CD14-positive monocyte (primary cell): ENCODE measurements at regions not wholly inside any gene's neighbourhood (a gene's known extent, or its start where the extent isn't known, plus 50 kb on each side); places are given as distances from the start of the nearest gene placed in this dataset.

Experiments
- DNase-seq, 3 donors: peaks; one replicate each; pipeline ENCODE4 v3.0.0-alpha.2; 2011 to 2022
- H2AFZ ChIP-seq: 2 replicates; pipeline ENCODE4 v1.6.0; 2012; ENCODE audit warnings: mild to moderate bottlenecking, low read depth, low read length, inconsistent platforms; ENCODE audit not compliant: insufficient read depth, poor library complexity, severe bottlenecking
- H3K27ac ChIP-seq, 2 donors: 1 replicate in 1 of 2; 2 replicates in 1 of 2; pipeline ENCODE4 v1.5.1; 2012 to 2013; ENCODE audit warnings: low read length in 2 of 2, control low read depth in 1 of 2, inconsistent platforms in 1 of 2, low read depth in 1 of 2, mild to moderate bottlenecking in 1 of 2
- H3K27me3 ChIP-seq, 2 donors: one replicate each; pipeline versions ENCODE4 v1.6.0 to v1.6.1; 2011 to 2013; ENCODE audit warnings: low read length in 2 of 2; ENCODE audit not compliant: control insufficient read depth in 2 of 2, insufficient read depth in 2 of 2
- H3K36me3 ChIP-seq, 2 donors: replicated peaks in 1 of 2; 1 replicate in 1 of 2; 2 replicates in 1 of 2; pipeline versions ENCODE4 v1.5.1 to v1.6.1; 2012 to 2013; ENCODE audit warnings: low read length in 2 of 2, control low read depth in 1 of 2, inconsistent platforms in 1 of 2, mild to moderate bottlenecking in 1 of 2; ENCODE audit not compliant: insufficient read depth in 2 of 2, control insufficient read depth in 1 of 2
- H3K4me1 ChIP-seq, 2 donors: 1 replicate in 1 of 2; 2 replicates in 1 of 2; pipeline versions ENCODE4 v1.5.1 to v1.6.1; 2012 to 2013; ENCODE audit warnings: low read length in 2 of 2, control low read depth in 1 of 2, inconsistent platforms in 1 of 2, mild to moderate bottlenecking in 1 of 2, moderate library complexity in 1 of 2; ENCODE audit not compliant: insufficient read depth in 2 of 2, control insufficient read depth in 1 of 2
- H3K4me2 ChIP-seq: replicated peaks from 2 replicates; pipeline ENCODE3; 2012; ENCODE audit warnings: low read length, moderate library complexity, mild to moderate bottlenecking; ENCODE audit not compliant: poor library complexity, severe bottlenecking; ENCODE audit errors: extremely low read depth
- H3K4me3 ChIP-seq, 3 experiments: fragments of 200-600 bp in 1 of 3; sonication (generic) in 1 of 3; replicated peaks in 1 of 3; 1 replicate in 2 of 3; 2 replicates in 1 of 3; pipeline ENCODE4 v1.5.1; 2011 to 2013; ENCODE audit warnings: low read length in 3 of 3, mild to moderate bottlenecking in 3 of 3, control low read depth in 2 of 3, low read depth in 2 of 3, inconsistent platforms in 1 of 3, moderate library complexity in 1 of 3
- H3K79me2 ChIP-seq: 2 replicates; pipeline ENCODE4 v1.6.0; 2012; ENCODE audit warnings: mild to moderate bottlenecking, control low read depth, inconsistent platforms, low read length, moderate library complexity; ENCODE audit not compliant: insufficient read depth
- H3K9ac ChIP-seq: 2 replicates; pipeline ENCODE4 v1.6.0; 2017; ENCODE audit warnings: low read length, mild to moderate bottlenecking; ENCODE audit not compliant: insufficient read depth, poor library complexity, severe bottlenecking
- H3K9me3 ChIP-seq, 2 donors: replicated peaks in 1 of 2; 1 replicate in 1 of 2; 2 replicates in 1 of 2; pipeline versions ENCODE4 v1.5.1 to v1.6.1; 2012 to 2013; ENCODE audit warnings: low read length in 2 of 2, control low read depth in 1 of 2; ENCODE audit not compliant: control insufficient read depth in 1 of 2, insufficient read depth in 1 of 2
- H4K20me1 ChIP-seq: 2 replicates; pipeline ENCODE4 v1.6.0; 2012; ENCODE audit warnings: mild to moderate bottlenecking, low read length, control low read depth, moderate library complexity; ENCODE audit not compliant: insufficient read depth
- H3K27ac Mint-ChIP-seq, 7 donors: one replicate each; pipeline ENCODE4 v1.8.0; 2020; ENCODE audit warnings: mild to moderate bottlenecking in 7 of 7, mixed read lengths in 7 of 7, moderate library complexity in 6 of 7, inconsistent platforms in 2 of 7
- H3K27me3 Mint-ChIP-seq, 3 donors: one replicate each; pipeline ENCODE4 v1.8.0; 2021 to 2022; ENCODE audit warnings: low read depth in 3 of 3, mild to moderate bottlenecking in 3 of 3, mixed read lengths in 3 of 3, moderate library complexity in 3 of 3, inconsistent platforms in 1 of 3
- H3K36me3 Mint-ChIP-seq, 2 donors: one replicate each; pipeline ENCODE4 v1.8.0; 2020; ENCODE audit warnings: mixed read lengths in 2 of 2, inconsistent platforms in 1 of 2, mild to moderate bottlenecking in 1 of 2
- H3K4me1 Mint-ChIP-seq: one replicate; pipeline ENCODE4 v1.8.0; 2020; ENCODE audit warnings: mild to moderate bottlenecking, mixed read lengths
- H3K4me3 Mint-ChIP-seq, 2 donors: one replicate each; pipeline ENCODE4 v1.8.0; 2020; ENCODE audit warnings: mild to moderate bottlenecking in 2 of 2, mixed read lengths in 2 of 2, moderate library complexity in 1 of 2
- H3K9me3 Mint-ChIP-seq, 7 donors: one replicate each; pipeline ENCODE4 v1.8.0; 2020 to 2022; ENCODE audit warnings: mixed read lengths in 7 of 7, mild to moderate bottlenecking in 6 of 7, moderate library complexity in 6 of 7, inconsistent platforms in 2 of 7
- WGBS: methylation state at CpG from one replicate; pipeline ENCODE4 v1.1.5; 2013; ENCODE audit warnings: missing lambda C conversion rate; ENCODE audit not compliant: insufficient coverage; 5-methylcytosine and 5-hydroxymethylcytosine counted together
- intact Hi-C, 2 donors: fragments of 100-400 bp; cut with micrococcal nuclease; formaldehyde crosslinking; loops; one replicate each; pipeline versions ENCODE4 v1.15.0 to v1.15.1; 2023
- TF ChIP-seq, protein P1 (sequence below): fragments of 200-600 bp; IDR thresholded peaks from one replicate; pipeline ENCODE4 v1.8.0; 2022; ENCODE audit warnings: antibody characterized with exemption, mild to moderate bottlenecking

DNA sequence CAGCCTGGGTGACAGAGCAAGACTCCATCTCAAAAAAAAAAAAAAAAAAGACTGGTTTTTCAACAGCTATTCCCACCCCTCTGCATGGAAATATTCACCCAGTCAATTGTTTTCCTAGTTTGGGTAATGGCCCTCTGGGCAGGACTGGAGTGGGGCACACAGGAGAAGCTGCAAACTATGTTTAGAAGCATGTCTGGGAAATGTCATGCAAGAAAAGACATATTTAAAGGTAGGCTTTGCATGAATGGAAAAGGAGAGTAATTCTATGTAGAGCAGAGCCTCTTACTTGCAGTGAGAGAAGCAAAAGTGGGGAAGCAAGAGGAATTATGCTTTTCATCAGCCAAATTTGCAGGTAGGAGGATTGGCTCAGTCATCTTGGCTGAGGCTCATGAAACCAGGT lies 276.5 kb upstream of the PLEKHG7 start:
- intact Hi-C loops, result no loop called here
- Mint-ChIP-seq H3K27ac (no peak overlapping the region), H3K4me3 (no peak overlapping the region), H3K4me1 (peaks cover 4% of the 10 kb centered on the region), H3K27me3 (peaks cover 0 to 4% (median 0%) of the 10 kb centered on the region in 3 donors), H3K36me3 (no peaks in the 10 kb centered on the region), H3K9me3 (peaks cover 0 to 11% (median 0%) of the 10 kb centered on the region in 7 donors)
- no peaks in the 10 kb centered on the region for H3K27me3 ChIP-seq
- no peaks in the 10 kb centered on the region for H3K36me3 ChIP-seq
- H3K4me2 ChIP-seq, result no peak overlapping the region
- no peaks in the 10 kb centered on the region for H3K9me3 ChIP-seq
- no peak overlapping the region for H2AFZ ChIP-seq
- no peak overlapping the region for H3K27ac ChIP-seq
- TF ChIP-seq, protein P1, sequence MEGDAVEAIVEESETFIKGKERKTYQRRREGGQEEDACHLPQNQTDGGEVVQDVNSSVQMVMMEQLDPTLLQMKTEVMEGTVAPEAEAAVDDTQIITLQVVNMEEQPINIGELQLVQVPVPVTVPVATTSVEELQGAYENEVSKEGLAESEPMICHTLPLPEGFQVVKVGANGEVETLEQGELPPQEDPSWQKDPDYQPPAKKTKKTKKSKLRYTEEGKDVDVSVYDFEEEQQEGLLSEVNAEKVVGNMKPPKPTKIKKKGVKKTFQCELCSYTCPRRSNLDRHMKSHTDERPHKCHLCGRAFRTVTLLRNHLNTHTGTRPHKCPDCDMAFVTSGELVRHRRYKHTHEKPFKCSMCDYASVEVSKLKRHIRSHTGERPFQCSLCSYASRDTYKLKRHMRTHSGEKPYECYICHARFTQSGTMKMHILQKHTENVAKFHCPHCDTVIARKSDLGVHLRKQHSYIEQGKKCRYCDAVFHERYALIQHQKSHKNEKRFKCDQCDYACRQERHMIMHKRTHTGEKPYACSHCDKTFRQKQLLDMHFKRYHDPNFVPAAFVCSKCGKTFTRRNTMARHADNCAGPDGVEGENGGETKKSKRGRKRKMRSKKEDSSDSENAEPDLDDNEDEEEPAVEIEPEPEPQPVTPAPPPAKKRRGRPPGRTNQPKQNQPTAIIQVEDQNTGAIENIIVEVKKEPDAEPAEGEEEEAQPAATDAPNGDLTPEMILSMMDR, result no peak
- no peak overlapping the region for H3K9ac ChIP-seq
- no peak for DNase-seq
- H3K4me1 ChIP-seq, result peaks cover 0 to 3% of the 10 kb centered on the region in 2 donors
- H4K20me1 ChIP-seq, result no peaks in the 10 kb centered on the region
- H3K79me2 ChIP-seq, result no peaks in the 10 kb centered on the region
- no peak overlapping the region for H3K4me3 ChIP-seq

DNA sequence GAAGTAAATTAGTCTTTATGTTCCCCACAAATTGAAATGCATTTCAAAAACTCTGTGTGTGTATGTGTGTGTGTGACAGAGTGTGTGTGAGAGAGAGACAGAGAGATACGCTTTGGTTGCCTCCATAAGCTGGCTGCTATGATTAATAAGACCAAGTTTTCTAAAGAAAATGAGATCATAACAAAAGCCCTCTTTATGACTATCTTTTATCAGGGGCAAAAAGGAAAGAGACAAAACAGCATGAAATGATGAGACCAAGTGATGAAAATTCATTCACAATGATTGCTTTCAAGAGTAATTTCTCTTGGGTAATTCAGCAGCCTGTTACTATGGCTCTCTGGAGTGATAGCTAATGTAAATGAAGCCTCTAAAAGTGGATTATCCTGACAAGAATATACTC lies 277.6 kb upstream of the PLEKHG7 start:
- H3K27ac Mint-ChIP-seq, result no peak overlapping the region
- no peaks in the 10 kb centered on the region for H3K9me3 ChIP-seq
- H3K4me1 ChIP-seq, result no peaks in the 10 kb centered on the region
- TF ChIP-seq, protein P1, result no peak
- no CpG with 5 or more reads among the region's 1 CpG for WGBS
- H3K27me3 ChIP-seq, result no peaks in the 10 kb centered on the region
- no peak overlapping the region for H3K4me2 ChIP-seq
- H3K36me3 Mint-ChIP-seq, result no peaks in the 10 kb centered on the region
- H3K9me3 Mint-ChIP-seq, result peaks cover 0 to 11% (median 0%) of the 10 kb centered on the region in 7 donors
- intact Hi-C loops, result no loop called here
- DNase-seq, result no peak
- H2AFZ ChIP-seq, result no peak overlapping the region
- H3K36me3 ChIP-seq, result no peaks in the 10 kb centered on the region
- H3K4me1 Mint-ChIP-seq, result peaks cover 5% of the 10 kb centered on the region
- no peak overlapping the region for H3K9ac ChIP-seq
- no peak overlapping the region for H3K4me3 ChIP-seq
- no peaks in the 10 kb centered on the region for H3K79me2 ChIP-seq
- no peaks in the 10 kb centered on the region for H4K20me1 ChIP-seq
- no peak overlapping the region for H3K4me3 Mint-ChIP-seq
- H3K27ac ChIP-seq, result no peak overlapping the region
- peaks cover 0 to 4% (median 0%) of the 10 kb centered on the region in 3 donors for H3K27me3 Mint-ChIP-seq
